GM12878 (cell line): ENCODE measurements at regions not wholly inside any gene's neighbourhood (a gene's known extent, or its start where the extent isn't known, plus 50 kb on each side); places are given as distances from the start of the nearest gene placed in this dataset.

Source experiments
- ATAC-seq: fragments of 200-7000 bp; cut with Tn5 transposase; 3 replicates; pipeline ENCODE4 v1.9.1; 2020; ENCODE audit warnings: mild to moderate bottlenecking, moderate library complexity
- BruUV-seq: library from RNA; stranded (reverse); fragments of 400-500 nt; replicated peaks from 2 replicates; lab custom pipeline; 2021; lab: Mats Ljungman, UMichigan
- CTCF ChIA-PET: fragments of 300-600 bp; sonication (Branson Sonifier 250); formaldehyde crosslinking; extraction: SDS; loops from one replicate; lab custom pipeline; 2021; ENCODE audit warnings: inconsistent platforms; lab: Yijun Ruan, JAX
- POLR2A ChIA-PET: fragments of 350-600 bp; formaldehyde crosslinking; extraction: SDS; loops from one replicate; lab custom pipeline; 2021; ENCODE audit warnings: inconsistent platforms; lab: Charles Lee
- RAD21 ChIA-PET: fragments of 300-600 bp; sonication (Branson Sonifier 250); formaldehyde crosslinking; loops from one replicate; lab custom pipeline; 2023; ENCODE audit warnings: antibody characterized with exemption; ENCODE audit not compliant: unreplicated experiment; lab: Charles Lee
- SMC1A ChIA-PET: fragments of 300-600 bp; sonication (Branson Sonifier 250); formaldehyde crosslinking; loops from one replicate; lab custom pipeline; 2023; ENCODE audit not compliant: unreplicated experiment, uncharacterized antibody; lab: Charles Lee
- DNase-seq: peaks from one replicate; pipeline ENCODE4 v3.0.0-alpha.2; 2011; ENCODE audit warnings: low read depth, low spot score
- FAIRE-seq: peaks from 3 replicates; lab custom pipeline; 2011; peaks lifted over from hg19 to GRCh38; lab: Jason Lieb, UNC
- H2AFZ ChIP-seq: 2 replicates; pipeline ENCODE4 v1.6.0; 2011; ENCODE audit warnings: low read depth, low read length, control low read depth; ENCODE audit not compliant: control insufficient read depth
- H3K27ac ChIP-seq: 2 replicates; pipeline ENCODE4 v1.5.1; 2011; ENCODE audit warnings: control low read depth; ENCODE audit not compliant: control insufficient read depth, insufficient read depth
- H3K27me3 ChIP-seq, 2 experiments: replicated peaks in 1 of 2; 2 replicates each; pipeline versions ENCODE4 v1.6.0 to v1.6.1; 2011; ENCODE audit warnings: low read length in 1 of 2; ENCODE audit not compliant: control insufficient read depth in 2 of 2, insufficient read depth in 2 of 2
- H3K36me3 ChIP-seq, 2 experiments: 2 replicates each; pipeline ENCODE4 v1.5.1; 2011; ENCODE audit warnings: low read length in 1 of 2; ENCODE audit not compliant: control insufficient read depth in 2 of 2, insufficient read depth in 2 of 2
- H3K4me1 ChIP-seq: 2 replicates; pipeline ENCODE4 v1.6.1; 2011; ENCODE audit warnings: mild to moderate bottlenecking, low read length, moderate library complexity, mixed read lengths; ENCODE audit not compliant: control insufficient read depth, insufficient read depth
- H3K4me2 ChIP-seq: 2 replicates; pipeline ENCODE4 v1.6.0; 2011; ENCODE audit warnings: control low read depth; ENCODE audit not compliant: control insufficient read depth, insufficient read depth
- H3K4me3 ChIP-seq: fragments of 200-600 bp; sonication (generic); 2 replicates; pipeline ENCODE4 v1.5.1; 2016
- H3K79me2 ChIP-seq: 2 replicates; pipeline ENCODE4 v1.6.0; 2011; ENCODE audit warnings: low read length; ENCODE audit not compliant: control insufficient read depth, insufficient read depth
- H3K9ac ChIP-seq: 2 replicates; pipeline ENCODE4 v1.8.0; 2011; ENCODE audit warnings: low read length, control low read depth, mixed read lengths; ENCODE audit not compliant: control insufficient read depth, insufficient read depth
- H3K9me3 ChIP-seq: replicated peaks from 3 replicates; pipeline ENCODE4 v1.5.1; 2011; ENCODE audit warnings: mild to moderate bottlenecking, low read length; ENCODE audit not compliant: control insufficient read depth, insufficient read depth
- H4K20me1 ChIP-seq: 2 replicates; pipeline ENCODE4 v1.6.0; 2011; ENCODE audit not compliant: control insufficient read depth, insufficient read depth
- FOXK2 ChIP-seq: fragments of 450-650 bp; IDR thresholded peaks from 2 replicates; pipeline ENCODE4 v1.6.1; 2017; ENCODE audit warnings: mild to moderate bottlenecking, moderate library complexity
- MEF2B ChIP-seq: fragments of 450-650 bp; IDR thresholded peaks from 2 replicates; pipeline ENCODE4 v1.6.1; 2018; ENCODE audit warnings: mild to moderate bottlenecking, moderate library complexity; ENCODE audit not compliant: partially characterized antibody, poor library complexity, severe bottlenecking
- NR2C1 ChIP-seq: fragments of 450-650 bp; IDR thresholded peaks from 2 replicates; pipeline ENCODE4 v1.6.1; 2017; ENCODE audit warnings: antibody characterized with exemption, mild to moderate bottlenecking, moderate library complexity
- SREBF1 ChIP-seq: IDR thresholded peaks from 2 replicates; pipeline ENCODE4 v1.6.1; 2012; ENCODE audit warnings: mild to moderate bottlenecking, low read length
- WGBS: methylation state at CpG from one replicate; pipeline ENCODE4 v1.1.6; 2016; ENCODE audit warnings: low lambda C conversion rate; ENCODE audit not compliant: insufficient replicate concordance, insufficient coverage; ENCODE audit errors: missing lambda C conversion rate; 5-methylcytosine and 5-hydroxymethylcytosine counted together
- in situ Hi-C: fragments of 300-500 bp; cut with MboI; formaldehyde crosslinking; loops from 9 replicates; pipeline ENCODE4 v1.14.3; 2018; ENCODE audit warnings: mixed read lengths
- intact Hi-C: fragments of 100-400 bp; cut with micrococcal nuclease; formaldehyde crosslinking; loops from one replicate; pipeline ENCODE4 v1.14.2; 2022; ENCODE audit not compliant: unreplicated experiment
- TF ChIP-seq, protein P1 (sequence below): IDR thresholded peaks from 2 replicates; pipeline ENCODE4 v1.6.1; 2012; ENCODE audit warnings: low read depth, low read length, improper control_type of control experiment
- TF ChIP-seq, protein P2 (sequence below): IDR thresholded peaks from 2 replicates; pipeline ENCODE4 v1.6.1; 2012; ENCODE audit warnings: low read depth, low read length, improper control_type of control experiment

DNA sequence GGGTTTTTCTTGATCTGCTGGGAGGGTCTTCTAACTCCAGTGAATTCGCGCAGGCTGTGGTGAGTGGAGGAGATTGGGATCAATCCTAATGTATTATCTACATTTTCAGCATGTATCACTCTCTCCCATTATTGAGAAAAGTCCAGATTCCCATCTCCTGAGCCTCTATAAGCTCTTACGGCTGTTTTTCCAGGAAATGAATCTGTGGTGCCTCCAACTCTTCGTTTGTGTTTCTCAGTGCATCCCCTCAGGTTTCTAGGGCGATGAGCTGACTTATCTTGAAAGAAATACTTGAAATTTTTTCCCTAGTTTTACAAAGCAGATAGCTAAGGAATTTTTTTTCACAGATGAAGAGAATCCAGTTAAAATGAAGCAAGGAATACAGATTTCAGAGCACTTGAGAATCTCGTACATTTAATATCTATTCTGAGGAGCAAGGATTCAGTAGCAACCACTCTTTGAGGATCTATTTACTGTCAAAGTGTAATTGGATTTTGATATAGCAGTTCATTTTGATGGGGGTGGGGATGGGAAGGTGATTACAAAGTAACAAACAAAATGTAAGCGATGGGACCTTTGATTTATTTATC is 138.7 kb downstream of the BRMS1L start:
- intact Hi-C loops, result loop anchor here (10.0 kb wide), 1 partner anchor 410 kb away; no protein-coding TSS in a partner anchor
- Histone ChIP-seq H3K4me1 (no peaks in the 10 kb centered on the region), H3K79me2 (no peaks in the 10 kb centered on the region), H3K36me3 (no peaks in the 10 kb centered on the region), H3K4me3 (no peak overlapping the region), H2AFZ (no peak overlapping the region), H3K9me3 (no peaks in the 10 kb centered on the region), H4K20me1 (no peaks in the 10 kb centered on the region), H3K27me3 (no peaks in the 10 kb centered on the region), H3K4me2 (no peak overlapping the region), H3K9ac (no peak overlapping the region), H3K27ac (no peak overlapping the region)
- ChIA-PET SMC1A (interaction anchor here (0.6 to 2.9 kb wide), 2 partner anchors 105 to 161 kb away, joined by 3 to 11 read pairs; no protein-coding TSS in a partner anchor), RAD21 (no interaction called here), POLR2A (no interaction called here), CTCF (interaction anchor here (2.3 to 4.2 kb wide), 2 partner anchors 82 to 105 kb away, joined by 10 to 24 read pairs; no protein-coding TSS in a partner anchor)
- no peak for ATAC-seq
- WGBS, result 68% methylated on average over 7 of the region's 7 CpGs
- no peak for FAIRE-seq
- BruUV-seq, result no TSS peak
- TF ChIP-seq NR2C1 (no peak), MEF2B (no peak), SREBF1 (no peak), FOXK2 (no peak)
- TF ChIP-seq, protein P1, sequence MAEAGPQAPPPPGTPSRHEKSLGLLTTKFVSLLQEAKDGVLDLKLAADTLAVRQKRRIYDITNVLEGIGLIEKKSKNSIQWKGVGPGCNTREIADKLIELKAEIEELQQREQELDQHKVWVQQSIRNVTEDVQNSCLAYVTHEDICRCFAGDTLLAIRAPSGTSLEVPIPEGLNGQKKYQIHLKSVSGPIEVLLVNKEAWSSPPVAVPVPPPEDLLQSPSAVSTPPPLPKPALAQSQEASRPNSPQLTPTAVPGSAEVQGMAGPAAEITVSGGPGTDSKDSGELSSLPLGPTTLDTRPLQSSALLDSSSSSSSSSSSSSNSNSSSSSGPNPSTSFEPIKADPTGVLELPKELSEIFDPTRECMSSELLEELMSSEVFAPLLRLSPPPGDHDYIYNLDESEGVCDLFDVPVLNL, result no peak
- TF ChIP-seq, protein P2, sequence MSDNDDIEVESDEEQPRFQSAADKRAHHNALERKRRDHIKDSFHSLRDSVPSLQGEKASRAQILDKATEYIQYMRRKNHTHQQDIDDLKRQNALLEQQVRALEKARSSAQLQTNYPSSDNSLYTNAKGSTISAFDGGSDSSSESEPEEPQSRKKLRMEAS, result no peak
- no peak for DNase-seq
- in situ Hi-C loops, result no loop called here
